ENCODE measurements at regions not wholly inside any gene's neighbourhood (a gene's known extent, or its start where the extent isn't known, plus 50 kb on each side); places are given as distances from the start of the nearest gene placed in this dataset.

- H3K9me1 ChIP-seq (replicated peaks; ENCODE audit: control insufficient read depth, extremely low read depth, insufficient read depth, low read length) = no peaks in the 10 kb centered on the region
- no peaks in the 10 kb centered on the region for H4K20me1 ChIP-seq (replicated peaks; ENCODE audit: control insufficient read depth, extremely low read depth, insufficient read depth, low read length)
- BruUV-seq (replicated peaks) = no TSS peak
- ChIA-PET CTCF (no interaction called here), POLR2A (no interaction called here)
- FAIRE-seq = no peak
- no peaks in the 10 kb centered on the region for H3K36me3 ChIP-seq (ENCODE audit: control insufficient read depth in 2 of 2, extremely low read depth in 1 of 2, insufficient read depth in 2 of 2, low read length in 2 of 2)
- H3K9ac ChIP-seq (replicated peaks; ENCODE audit: extremely low read depth, insufficient read depth, low read length) = no peak overlapping the region
- H3K4me2 ChIP-seq (ENCODE audit: insufficient read depth, low read length) = no peak overlapping the region
- dilution Hi-C loops (cut with MboI; ENCODE audit: extremely low pct_ligation_motif_present, low sequenced_read_pairs) (no loop called here), intact Hi-C loops (cut with micrococcal nuclease) (no loop called here)
- H3K79me2 ChIP-seq (ENCODE audit: control insufficient read depth, insufficient read depth, low read length) = no peaks in the 10 kb centered on the region
- H3K4me3 ChIP-seq (replicated peaks in 1 of 3; ENCODE audit: insufficient read depth in 1 of 3, low read depth in 1 of 3, low read length in 3 of 3) = no peak overlapping the region
- H3K27ac ChIP-seq (ENCODE audit: insufficient read depth, low read depth, low read length) = no peak overlapping the region
- no peaks in the 10 kb centered on the region for H3K4me1 ChIP-seq (ENCODE audit: control insufficient read depth, extremely low read depth, insufficient read depth, low read length)
- no peaks in the 10 kb centered on the region for H3K9me3 ChIP-seq (replicated peaks; ENCODE audit: control insufficient read depth, insufficient read depth, low read length)
- H2AFZ ChIP-seq (ENCODE audit: low read depth, low read length) = no peak overlapping the region
- no peaks in the 10 kb centered on the region for H3K27me3 ChIP-seq (ENCODE audit: control insufficient read depth in 2 of 2, insufficient read depth in 2 of 2, low read length in 2 of 2)
- TF ChIP-seq, protein P1, sequence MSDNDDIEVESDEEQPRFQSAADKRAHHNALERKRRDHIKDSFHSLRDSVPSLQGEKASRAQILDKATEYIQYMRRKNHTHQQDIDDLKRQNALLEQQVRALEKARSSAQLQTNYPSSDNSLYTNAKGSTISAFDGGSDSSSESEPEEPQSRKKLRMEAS (IDR thresholded peaks at IDR 0.05; ENCODE audit: insufficient read depth, insufficient read length) = no peak
- no peak for TF ChIP-seq CTCF (IDR thresholded peaks at IDR 0.05; ENCODE audit: extremely low read depth in 1 of 2, insufficient read depth in 1 of 2, low read depth in 1 of 2, low read length in 2 of 2)
- TF ChIP-seq FOS (IDR thresholded peaks at IDR 0.05; ENCODE audit: borderline replicate concordance, insufficient read depth, low read length) = no peak
- TF ChIP-seq MYC (IDR thresholded peaks at IDR 0.05; ENCODE audit: low read depth, low read length) = no peak
- no peak for TF ChIP-seq POLR2AphosphoS5 (IDR thresholded peaks at IDR 0.05; ENCODE audit: insufficient read depth, low read depth, low read length)
- no peak for TF ChIP-seq POLR2A (IDR thresholded peaks at IDR 0.05; ENCODE audit: low read depth, low read length)
- TF ChIP-seq EZH2 (IDR thresholded peaks at IDR 0.05; ENCODE audit: borderline replicate concordance, low read depth, low read length, severe bottlenecking) = no peak
- TF ChIP-seq JUN (IDR thresholded peaks at IDR 0.05; ENCODE audit: borderline replicate concordance, insufficient read depth, insufficient read length, low read depth) = no peak
- no peak for TF ChIP-seq GATA2 (IDR thresholded peaks at IDR 0.05; ENCODE audit: insufficient read depth, insufficient read length, low read depth, low read length)
- DNase-seq (ENCODE audit: low read depth, low spot score) = no peak
Measured at GRCh38 chr13:33996636-33997035, 178.7 kb downstream of the RFC3 start.
